Chondrocyte (in vitro differentiated cells): ENCODE measurements at regions not wholly inside any gene's neighbourhood (a gene's known extent, or its start where the extent isn't known, plus 50 kb on each side); places are given as distances from the start of the nearest gene placed in this dataset.

Experiments used
- DNase-seq: peaks from one replicate; pipeline ENCODE4 v3.0.0; 2021; ENCODE audit warnings: mixed read lengths, low spot score
- H3K27ac Mint-ChIP-seq: one replicate; pipeline ENCODE4 v1.8.0; 2021; ENCODE audit warnings: mild to moderate bottlenecking, moderate library complexity, mixed read lengths; ENCODE audit not compliant: unreplicated experiment
- H3K27me3 Mint-ChIP-seq: 2 replicates; pipeline ENCODE4 v1.8.0; 2021; ENCODE audit warnings: low read depth, mixed read lengths
- H3K36me3 Mint-ChIP-seq: 2 replicates; pipeline ENCODE4 v1.8.0; 2021; ENCODE audit warnings: low read depth, mixed read lengths
- H3K4me1 Mint-ChIP-seq: 2 replicates; pipeline ENCODE4 v1.8.0; 2021; ENCODE audit warnings: low read depth, mild to moderate bottlenecking, mixed read lengths
- H3K4me3 Mint-ChIP-seq: one replicate; pipeline ENCODE4 v1.8.0; 2021; ENCODE audit warnings: mild to moderate bottlenecking, moderate library complexity, mixed read lengths; ENCODE audit not compliant: unreplicated experiment
- H3K9me3 Mint-ChIP-seq: 2 replicates; pipeline ENCODE4 v1.8.0; 2021; ENCODE audit warnings: low read depth, mixed read lengths
- TF ChIP-seq, protein P1 (sequence below): fragments of 200-600 bp; sonication (generic); IDR thresholded peaks from 2 replicates; pipeline ENCODE4 v1.5.0; 2021; ENCODE audit warnings: antibody characterized with exemption, mild to moderate bottlenecking, moderate library complexity

- no peak overlapping the region for H3K4me3 Mint-ChIP-seq
- H3K36me3 Mint-ChIP-seq: peaks cover 16% of the 10 kb centered on the region
- no peak for DNase-seq
- no peaks in the 10 kb centered on the region for H3K27me3 Mint-ChIP-seq
- TF ChIP-seq, protein P1, sequence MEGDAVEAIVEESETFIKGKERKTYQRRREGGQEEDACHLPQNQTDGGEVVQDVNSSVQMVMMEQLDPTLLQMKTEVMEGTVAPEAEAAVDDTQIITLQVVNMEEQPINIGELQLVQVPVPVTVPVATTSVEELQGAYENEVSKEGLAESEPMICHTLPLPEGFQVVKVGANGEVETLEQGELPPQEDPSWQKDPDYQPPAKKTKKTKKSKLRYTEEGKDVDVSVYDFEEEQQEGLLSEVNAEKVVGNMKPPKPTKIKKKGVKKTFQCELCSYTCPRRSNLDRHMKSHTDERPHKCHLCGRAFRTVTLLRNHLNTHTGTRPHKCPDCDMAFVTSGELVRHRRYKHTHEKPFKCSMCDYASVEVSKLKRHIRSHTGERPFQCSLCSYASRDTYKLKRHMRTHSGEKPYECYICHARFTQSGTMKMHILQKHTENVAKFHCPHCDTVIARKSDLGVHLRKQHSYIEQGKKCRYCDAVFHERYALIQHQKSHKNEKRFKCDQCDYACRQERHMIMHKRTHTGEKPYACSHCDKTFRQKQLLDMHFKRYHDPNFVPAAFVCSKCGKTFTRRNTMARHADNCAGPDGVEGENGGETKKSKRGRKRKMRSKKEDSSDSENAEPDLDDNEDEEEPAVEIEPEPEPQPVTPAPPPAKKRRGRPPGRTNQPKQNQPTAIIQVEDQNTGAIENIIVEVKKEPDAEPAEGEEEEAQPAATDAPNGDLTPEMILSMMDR: no peak
- peaks cover 21% of the 10 kb centered on the region for H3K9me3 Mint-ChIP-seq
- H3K27ac Mint-ChIP-seq: no peak overlapping the region
- H3K4me1 Mint-ChIP-seq: peaks cover 52% of the 10 kb centered on the region
These were observed 156.2 kb downstream of the CYB561 start for GRCh38 chr17:63289931-63290330.

- TF ChIP-seq, protein P1: no peak
- H3K4me3 Mint-ChIP-seq: no peak overlapping the region
- peaks cover 14% of the 10 kb centered on the region for H3K36me3 Mint-ChIP-seq
- DNase-seq: no peak
- H3K9me3 Mint-ChIP-seq: peaks cover 17% of the 10 kb centered on the region
- no peak overlapping the region for H3K27ac Mint-ChIP-seq
- peaks cover 57% of the 10 kb centered on the region for H3K4me1 Mint-ChIP-seq
- no peaks in the 10 kb centered on the region for H3K27me3 Mint-ChIP-seq
These were observed 155.8 kb downstream of the CYB561 start for GRCh38 chr17:63290351-63290750.

GRCh38 chr17:63290784-63291183 is 155.3 kb downstream of the CYB561 start:
- Mint-ChIP-seq H3K27ac (no peak overlapping the region), H3K36me3 (peaks cover 12% of the 10 kb centered on the region), H3K4me1 (peaks cover 61% of the 10 kb centered on the region), H3K4me3 (no peak overlapping the region), H3K9me3 (peaks cover 13% of the 10 kb centered on the region), H3K27me3 (no peaks in the 10 kb centered on the region)
- TF ChIP-seq, protein P1: no peak
- no peak for DNase-seq

- Mint-ChIP-seq H3K36me3 (peaks cover 13% of the 10 kb centered on the region), H3K9me3 (peaks cover 15% of the 10 kb centered on the region), H3K27ac (no peak overlapping the region), H3K4me1 (peaks cover 65% of the 10 kb centered on the region), H3K27me3 (no peaks in the 10 kb centered on the region), H3K4me3 (no peak overlapping the region)
- DNase-seq: no peak
- TF ChIP-seq, protein P1: no peak
These were observed 154.8 kb downstream of the CYB561 start for GRCh38 chr17:63291258-63291657.

GRCh38 chr17:63292421-63292820 is 153.7 kb downstream of the CYB561 start:
- H3K36me3 Mint-ChIP-seq: peaks cover 16% of the 10 kb centered on the region
- peaks cover 65% of the 10 kb centered on the region for H3K4me1 Mint-ChIP-seq
- H3K9me3 Mint-ChIP-seq: peaks cover 21% of the 10 kb centered on the region
- peak overlapping the region; percentile 95 for H3K27ac Mint-ChIP-seq
- TF ChIP-seq, protein P1: no peak
- H3K27me3 Mint-ChIP-seq: no peaks in the 10 kb centered on the region
- no peak for DNase-seq
- no peak overlapping the region for H3K4me3 Mint-ChIP-seq
